H9 (cell line): ENCODE measurements at regions not wholly inside any gene's neighbourhood (a gene's known extent, or its start where the extent isn't known, plus 50 kb on each side); places are given as distances from the start of the nearest gene placed in this dataset.

Source experiments
- DNase-seq: peaks from one replicate; pipeline ENCODE4 v3.0.0-alpha.2; 2017
- H2AFZ ChIP-seq: one replicate; pipeline ENCODE4 v1.6.1; 2013; ENCODE audit warnings: mild to moderate bottlenecking, low read length, control low read depth, moderate library complexity
- H2AK5ac ChIP-seq: 2 replicates; pipeline ENCODE4 v1.6.1; 2013; ENCODE audit warnings: low read length, control low read depth, mixed read lengths; ENCODE audit not compliant: insufficient read length
- H2BK120ac ChIP-seq: one replicate; pipeline ENCODE4 v1.6.1; 2013; ENCODE audit warnings: low read depth, mild to moderate bottlenecking, low read length, control low read depth, inconsistent platforms; ENCODE audit not compliant: poor library complexity, severe bottlenecking
- H2BK12ac ChIP-seq: 2 replicates; pipeline ENCODE4 v1.6.1; 2013; ENCODE audit warnings: low read length, control low read depth, mixed read lengths, low read depth; ENCODE audit not compliant: insufficient read length
- H2BK15ac ChIP-seq: 2 replicates; pipeline ENCODE4 v1.6.1; 2013; ENCODE audit warnings: low read depth, low read length, control low read depth
- H2BK20ac ChIP-seq: one replicate; pipeline ENCODE4 v1.6.1; 2013; ENCODE audit warnings: low read depth, mild to moderate bottlenecking, low read length, control low read depth, inconsistent platforms; ENCODE audit not compliant: poor library complexity, severe bottlenecking
- H2BK5ac ChIP-seq: 2 replicates; pipeline ENCODE4 v1.6.1; 2013; ENCODE audit warnings: low read length, control low read depth, mixed read lengths; ENCODE audit not compliant: insufficient read length
- H3K14ac ChIP-seq: 2 replicates; pipeline ENCODE4 v1.6.1; 2013; ENCODE audit warnings: low read length, control low read depth; ENCODE audit not compliant: insufficient read depth
- H3K18ac ChIP-seq: 2 replicates; pipeline ENCODE4 v1.6.1; 2013; ENCODE audit warnings: low read depth, mild to moderate bottlenecking, mixed read lengths, low read length, control low read depth; ENCODE audit not compliant: insufficient read length
- H3K23ac ChIP-seq: 2 replicates; pipeline ENCODE4 v1.6.1; 2013; ENCODE audit warnings: low read length, control low read depth, mixed read lengths, low read depth; ENCODE audit not compliant: insufficient read length
- H3K23me2 ChIP-seq: 2 replicates; pipeline ENCODE4 v1.6.1; 2013; ENCODE audit warnings: low read depth, mild to moderate bottlenecking, mixed read lengths, low read length, control low read depth; ENCODE audit not compliant: insufficient read length, poor library complexity, severe bottlenecking
- H3K27ac ChIP-seq: 2 replicates; pipeline ENCODE4 v1.5.1; 2013; ENCODE audit warnings: low read length, control low read depth, mixed read lengths, low read depth; ENCODE audit not compliant: insufficient read length
- H3K27me3 ChIP-seq: 2 replicates; pipeline ENCODE4 v1.6.1; 2013; ENCODE audit warnings: low read length, control low read depth, inconsistent platforms; ENCODE audit not compliant: insufficient read depth
- H3K4ac ChIP-seq: 2 replicates; pipeline ENCODE4 v1.6.1; 2013; ENCODE audit warnings: low read depth, mild to moderate bottlenecking, control low read depth, inconsistent platforms, low read length, moderate library complexity
- H3K4me1 ChIP-seq: 2 replicates; pipeline ENCODE4 v1.6.1; 2013; ENCODE audit warnings: low read length, control low read depth, inconsistent platforms; ENCODE audit not compliant: insufficient read depth
- H3K4me2 ChIP-seq: 2 replicates; pipeline ENCODE4 v1.6.1; 2013; ENCODE audit warnings: low read length, control low read depth, mixed read lengths; ENCODE audit not compliant: insufficient read length, insufficient read depth
- H3K56ac ChIP-seq: 2 replicates; pipeline ENCODE4 v1.6.1; 2013; ENCODE audit warnings: low read depth, mild to moderate bottlenecking, mixed read lengths, low read length, control low read depth; ENCODE audit not compliant: insufficient read length
- H3K79me1 ChIP-seq: 2 replicates; pipeline ENCODE4 v1.6.1; 2013; ENCODE audit warnings: low read depth, mild to moderate bottlenecking, moderate library complexity, low read length, control low read depth, inconsistent platforms; ENCODE audit not compliant: insufficient read depth, poor library complexity, severe bottlenecking
- H3K79me2 ChIP-seq: 2 replicates; pipeline ENCODE4 v1.6.1; 2013; ENCODE audit warnings: low read length, control low read depth, inconsistent platforms; ENCODE audit not compliant: insufficient read depth
- H3K9ac ChIP-seq: 2 replicates; pipeline ENCODE4 v1.6.1; 2013; ENCODE audit warnings: low read length, control low read depth, mixed read lengths; ENCODE audit not compliant: insufficient read length; ENCODE audit errors: extremely low read depth
- H3K9me3 ChIP-seq: one replicate; pipeline ENCODE4 v1.6.1; 2013; ENCODE audit warnings: low read depth, low read length, inconsistent platforms; ENCODE audit not compliant: control insufficient read depth
- H3T11ph ChIP-seq: one replicate; pipeline ENCODE4 v1.6.1; 2013; ENCODE audit warnings: mild to moderate bottlenecking, low read length, control low read depth, inconsistent platforms
- H4K20me1 ChIP-seq: one replicate; pipeline ENCODE4 v1.6.1; 2013; ENCODE audit not compliant: control insufficient read depth, insufficient read length, insufficient read depth
- H4K5ac ChIP-seq: 2 replicates; pipeline ENCODE4 v1.6.1; 2013; ENCODE audit warnings: low read depth, mild to moderate bottlenecking, mixed read lengths, low read length, control low read depth; ENCODE audit not compliant: insufficient read length
- H4K8ac ChIP-seq: replicated peaks from 2 replicates; pipeline ENCODE4 v1.6.1; 2013; ENCODE audit warnings: low read length, control low read depth, mixed read lengths, low read depth; ENCODE audit not compliant: insufficient read length
- H4K91ac ChIP-seq: 2 replicates; pipeline ENCODE4 v1.6.1; 2013; ENCODE audit warnings: low read depth, mild to moderate bottlenecking, moderate library complexity, mixed read lengths, low read length, control low read depth; ENCODE audit not compliant: insufficient read length
- H3K27ac Mint-ChIP-seq, 3 experiments: 2 replicates in 2 of 3; 3 replicates in 1 of 3; pipeline ENCODE4 v1.8.0; 2020 to 2021; ENCODE audit warnings: mixed read lengths in 3 of 3, mild to moderate bottlenecking in 1 of 3, moderate library complexity in 1 of 3
- H3K27me3 Mint-ChIP-seq: 2 replicates; pipeline ENCODE4 v1.8.0; 2021; ENCODE audit warnings: low read depth, mild to moderate bottlenecking, moderate library complexity, mixed read lengths
- H3K36me3 Mint-ChIP-seq, 3 experiments: 2 replicates in 2 of 3; 3 replicates in 1 of 3; pipeline ENCODE4 v1.8.0; 2020 to 2021; ENCODE audit warnings: low read depth in 3 of 3, mixed read lengths in 3 of 3; ENCODE audit not compliant: insufficient read depth in 1 of 3
- H3K4me1 Mint-ChIP-seq, 2 experiments: 2 replicates each; pipeline ENCODE4 v1.8.0; 2020; ENCODE audit warnings: mixed read lengths in 2 of 2
- H3K4me3 Mint-ChIP-seq, 2 experiments: 2 replicates in 1 of 2; 3 replicates in 1 of 2; pipeline ENCODE4 v1.8.0; 2020 to 2021; ENCODE audit warnings: mild to moderate bottlenecking in 2 of 2, mixed read lengths in 2 of 2, moderate library complexity in 1 of 2
- H3K9me3 Mint-ChIP-seq, 2 experiments: 2 replicates in 1 of 2; 3 replicates in 1 of 2; pipeline ENCODE4 v1.8.0; 2020; ENCODE audit warnings: mild to moderate bottlenecking in 2 of 2, mixed read lengths in 2 of 2, moderate library complexity in 1 of 2
- CTCF ChIP-seq: fragments of 200-600 bp; sonication (generic); conservative IDR thresholded peaks from 3 replicates; pipeline ENCODE4 v1.8.0; 2021; ENCODE audit warnings: antibody characterized with exemption, mild to moderate bottlenecking
- WGBS: extraction: QIAGEN DNeasy Blood & Tissue Kit; methylation state at CpG from one replicate; pipeline ENCODE4 v1.1.7; 2013; ENCODE audit warnings: missing lambda C conversion rate, low lambda C conversion rate, mixed read lengths; ENCODE audit not compliant: insufficient read length; ENCODE audit errors: extremely low coverage; 5-methylcytosine and 5-hydroxymethylcytosine counted together

- DNase-seq, result no peak
- no peak overlapping the region for H2BK12ac ChIP-seq
- no peak overlapping the region for H4K91ac ChIP-seq
- Mint-ChIP-seq H3K4me1 (peaks cover 22 to 28% of the 10 kb centered on the region in 2 experiments), H3K4me3 (no peak overlapping the region), H3K27me3 (no peaks in the 10 kb centered on the region), H3K9me3 (no peaks in the 10 kb centered on the region), H3K27ac (no peak overlapping the region; a peak in 1 of 7 replicates), H3K36me3 (no peaks in the 10 kb centered on the region)
- H3K79me2 ChIP-seq, result no peaks in the 10 kb centered on the region
- no peak overlapping the region for H2BK5ac ChIP-seq
- no peak overlapping the region for H3K9ac ChIP-seq
- H3K18ac ChIP-seq, result no peak overlapping the region
- no peaks in the 10 kb centered on the region for H4K20me1 ChIP-seq
- no peak overlapping the region for H3K56ac ChIP-seq
- no peaks in the 10 kb centered on the region for H3K9me3 ChIP-seq
- no peaks in the 10 kb centered on the region; the same call in 1 of the 2 replicates for H3K4me1 ChIP-seq
- no peak overlapping the region for H4K5ac ChIP-seq
- H2BK15ac ChIP-seq, result no peak overlapping the region
- H3T11ph ChIP-seq, result no peak overlapping the region
- H2AK5ac ChIP-seq, result no peak overlapping the region
- WGBS, result no CpG with 5 or more reads among the region's 1 CpG
- H3K4ac ChIP-seq, result no peak overlapping the region
- no peak overlapping the region for H2BK20ac ChIP-seq
- H3K27ac ChIP-seq, result no peak overlapping the region
- no peak overlapping the region for H3K4me2 ChIP-seq
- no peaks in the 10 kb centered on the region for H3K23me2 ChIP-seq
- no peaks in the 10 kb centered on the region for H3K79me1 ChIP-seq
- no peaks in the 10 kb centered on the region for H3K27me3 ChIP-seq
- TF ChIP-seq CTCF, result no peak
- H2AFZ ChIP-seq, result no peak overlapping the region
- H2BK120ac ChIP-seq, result no peak overlapping the region
- H3K23ac ChIP-seq, result no peak overlapping the region
- no peak overlapping the region for H3K14ac ChIP-seq
- no peak overlapping the region for H4K8ac ChIP-seq
These were observed 115.1 kb upstream of the DKK2 start for GRCh38 chr4:107151173-107151572.
